GM19463 (cell line): ENCODE measurements at regions not wholly inside any gene's neighbourhood (a gene's known extent, or its start where the extent isn't known, plus 50 kb on each side); places are given as distances from the start of the nearest gene placed in this dataset.

Source experiments
- ATAC-seq: cut with Tn5 transposase; IDR thresholded peaks from one replicate; pipeline ENCODE4 v1.9.1; 2021; ENCODE audit warnings: mild to moderate bottlenecking, moderate library complexity; ENCODE audit not compliant: unreplicated experiment

DNA sequence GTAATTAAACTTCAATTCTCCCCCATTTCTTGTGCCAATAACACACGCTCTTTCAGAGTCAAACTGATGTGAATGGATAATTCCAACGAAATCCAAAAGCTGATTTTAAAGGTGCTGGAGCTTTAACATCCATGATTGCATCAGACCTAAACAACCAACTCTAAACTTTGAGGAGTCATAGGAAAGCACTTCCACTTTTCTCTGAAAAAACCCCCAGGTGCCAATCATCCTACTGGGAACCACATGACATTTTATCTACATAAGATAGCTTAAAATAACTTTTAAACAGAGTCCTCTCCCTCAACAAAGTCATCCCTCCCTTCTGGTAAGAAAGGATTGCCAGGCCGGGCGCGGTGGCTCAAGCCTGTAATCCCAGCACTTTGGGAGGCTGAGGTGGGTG is 167.7 kb upstream of the PDE10A start:
- ATAC-seq, result no peak

DNA sequence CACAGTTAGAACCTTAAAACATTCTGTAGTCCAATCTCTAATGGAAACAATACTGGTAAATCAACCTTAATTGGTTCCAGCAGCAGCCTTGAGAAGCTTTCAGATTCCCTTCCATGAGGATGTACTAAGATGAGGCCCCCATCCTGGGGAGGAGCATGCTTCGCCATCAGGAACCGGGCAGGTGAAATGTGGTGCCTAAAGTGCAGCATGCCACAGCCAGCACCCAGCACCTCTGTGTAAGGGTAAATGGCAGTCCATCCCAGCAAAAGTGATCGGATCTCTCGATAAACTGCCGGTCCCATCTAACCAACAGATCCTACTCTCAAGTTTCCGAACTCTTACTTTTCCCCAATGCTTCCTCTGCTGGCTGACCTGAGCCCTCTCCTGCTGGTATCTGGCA is 166.3 kb upstream of the PDE10A start:
- no peak for ATAC-seq

DNA sequence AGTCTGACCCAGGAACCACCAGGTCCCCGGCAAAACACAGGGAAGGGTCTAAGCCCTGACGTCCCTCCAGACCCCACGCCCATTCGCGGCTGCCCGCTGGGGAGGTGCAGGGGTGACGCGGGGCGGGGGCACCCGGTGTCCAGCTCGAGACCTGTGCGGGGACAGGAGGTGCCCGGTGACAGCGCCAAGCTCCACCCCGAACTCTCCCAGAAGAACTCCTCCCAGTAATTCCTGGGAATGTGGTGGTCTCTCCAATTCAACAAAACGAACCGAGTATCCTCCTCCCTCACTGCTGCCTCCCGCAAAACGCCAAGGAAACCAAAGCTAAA is 164.1 kb upstream of the PDE10A start:
- ATAC-seq, result no peak

DNA sequence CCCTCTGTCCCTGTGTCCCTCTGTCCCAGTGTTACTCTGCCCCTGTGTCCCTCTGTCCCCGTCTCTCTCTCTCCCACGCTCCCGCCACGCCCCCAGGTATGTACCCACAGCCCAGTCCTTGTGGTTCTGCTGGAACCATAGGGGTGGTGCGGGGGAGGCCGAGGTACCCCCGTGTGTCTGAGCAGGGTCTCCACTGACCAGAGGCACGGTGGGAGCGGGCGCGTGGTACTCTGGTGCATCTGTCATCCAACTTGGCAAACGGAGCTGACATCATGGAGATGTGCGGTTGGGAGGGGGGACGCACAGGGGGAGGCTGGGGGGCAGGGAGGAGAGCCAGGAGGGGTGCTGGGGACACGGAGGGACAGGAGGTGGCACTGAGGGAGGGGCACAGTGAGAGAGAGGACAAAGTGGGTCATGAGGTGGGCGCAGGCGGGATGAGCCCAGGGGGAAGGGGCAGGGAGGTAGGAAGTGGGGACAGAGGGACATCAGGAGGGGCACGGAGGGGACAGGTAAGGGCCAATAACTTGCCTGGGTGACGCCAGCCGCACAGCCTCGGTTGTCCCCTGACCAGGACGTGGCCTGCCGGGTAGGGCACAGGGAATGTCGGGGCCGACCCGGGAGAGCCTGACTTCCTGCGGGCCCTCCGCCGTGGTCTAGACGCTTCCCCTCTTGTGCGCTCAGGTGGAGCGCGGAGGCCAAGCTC is 163.6 kb upstream of the PDE10A start:
- no peak for ATAC-seq

DNA sequence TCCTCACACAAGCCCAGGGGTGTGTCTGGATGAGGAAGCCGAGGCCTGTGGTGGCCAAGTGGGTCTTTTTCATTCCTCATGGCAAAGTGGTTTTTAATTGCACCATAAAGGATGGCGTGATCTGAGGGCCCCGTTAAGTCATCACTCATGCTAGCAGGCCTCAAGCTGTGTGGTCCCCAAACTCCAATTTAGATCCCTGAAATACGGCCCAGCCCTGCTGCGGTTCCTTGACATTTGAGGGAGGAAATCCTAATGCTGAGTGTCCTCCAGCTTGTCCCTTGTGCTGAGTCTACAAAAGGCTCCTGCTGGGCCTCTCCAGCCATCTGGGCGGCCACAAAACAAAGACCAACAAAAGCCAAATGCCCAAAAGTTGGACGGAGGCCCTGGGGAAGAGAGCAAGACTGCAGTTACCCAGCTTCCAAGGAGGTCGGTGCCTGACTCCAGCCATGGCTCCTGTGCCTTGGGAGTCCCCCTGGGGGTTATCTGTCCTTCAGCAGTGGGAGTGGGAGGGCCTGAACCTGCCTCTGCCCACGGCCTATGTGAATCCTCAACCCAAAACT is 162.3 kb upstream of the PDE10A start:
- no peak for ATAC-seq

DNA sequence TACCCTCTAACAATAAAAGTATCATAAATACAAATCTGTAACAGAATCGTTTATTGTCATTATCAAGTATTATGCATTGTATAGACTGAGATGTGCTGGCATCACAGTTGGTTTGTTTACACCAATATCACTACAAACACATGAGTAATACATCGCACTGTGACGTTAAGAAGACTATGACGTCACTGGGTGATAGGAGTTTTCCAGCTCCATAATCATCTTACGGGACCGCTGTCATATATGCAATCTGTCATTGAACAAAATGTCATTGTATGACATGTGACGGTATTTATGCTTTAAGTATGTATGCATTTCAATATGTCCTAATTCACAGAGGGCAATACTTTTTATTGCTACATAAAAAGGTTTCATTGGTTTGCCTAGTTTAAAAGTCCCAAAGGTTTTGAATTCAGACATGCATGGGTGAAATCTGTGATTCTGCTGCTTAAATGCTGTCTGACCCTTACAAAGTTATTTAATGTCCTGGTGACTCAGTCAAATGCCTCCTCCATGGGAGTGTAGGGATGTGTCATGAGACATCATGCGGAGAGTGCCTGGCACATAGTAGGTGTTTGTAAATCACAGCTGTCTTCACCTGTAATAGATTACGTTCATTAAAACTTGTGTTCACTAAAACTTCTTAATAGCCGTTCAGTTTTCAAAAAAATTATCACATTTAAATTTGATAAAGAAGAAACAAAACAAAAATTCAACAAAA is 160.7 kb upstream of the PDE10A start:
- ATAC-seq, result no peak

DNA sequence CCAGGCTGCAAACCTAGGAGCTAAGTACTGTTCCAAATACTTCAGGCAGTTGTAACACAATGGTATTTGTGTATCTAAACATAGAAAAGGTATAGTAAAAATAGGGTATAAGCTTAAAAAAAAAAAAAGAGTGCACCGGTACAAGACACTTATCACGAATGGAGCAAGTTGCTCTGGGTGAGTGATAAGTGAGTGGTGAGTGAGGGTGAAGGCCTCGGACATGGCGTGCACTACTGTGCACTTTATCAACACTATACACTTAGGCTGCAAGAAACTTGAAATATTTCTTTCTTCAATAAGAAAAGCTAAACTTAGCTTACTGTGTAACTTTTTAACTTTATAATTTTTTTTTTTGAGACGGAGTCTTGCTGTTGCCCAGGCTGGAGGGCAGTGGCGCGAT is 159.5 kb upstream of the PDE10A start:
- ATAC-seq, result no peak

DNA sequence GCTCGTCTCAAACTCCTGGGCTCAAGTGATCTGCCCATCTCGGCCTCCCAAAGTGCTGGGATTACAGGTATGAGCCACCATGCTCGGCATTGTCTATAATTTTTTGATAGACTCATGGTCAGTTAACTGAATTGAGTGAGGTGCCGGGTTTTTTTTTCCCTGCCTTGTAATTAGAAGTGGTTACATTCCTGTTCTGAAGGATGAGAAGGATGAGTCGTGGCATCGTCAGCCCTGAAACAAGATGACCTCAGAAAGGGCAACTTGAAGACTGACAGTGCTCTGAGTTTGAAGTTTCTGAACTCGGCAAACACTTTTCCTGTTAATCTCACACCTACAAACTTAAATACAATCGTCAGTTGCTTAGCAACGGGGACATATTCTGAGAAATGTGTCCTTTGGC is 158.7 kb upstream of the PDE10A start:
- no peak for ATAC-seq

DNA sequence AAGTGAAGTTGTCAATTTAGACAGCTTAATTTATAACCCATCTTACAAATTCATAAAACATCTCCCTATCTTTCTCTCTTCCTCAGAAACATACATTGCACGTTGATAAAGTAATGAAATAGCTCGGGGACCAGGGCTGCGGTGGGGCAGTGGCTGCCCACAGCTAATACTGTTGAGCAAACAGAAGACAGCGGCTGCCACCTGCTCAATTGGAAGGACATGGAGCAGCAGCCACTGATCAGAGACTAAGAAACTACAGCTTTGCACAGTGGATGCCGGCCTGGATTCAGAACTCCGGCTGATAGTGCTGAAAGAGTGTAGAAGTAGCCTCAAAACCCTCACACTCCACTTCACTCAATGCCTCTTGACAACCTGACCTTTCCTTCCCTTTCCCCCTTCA is 157.9 kb upstream of the PDE10A start:
- ATAC-seq, result no peak

DNA sequence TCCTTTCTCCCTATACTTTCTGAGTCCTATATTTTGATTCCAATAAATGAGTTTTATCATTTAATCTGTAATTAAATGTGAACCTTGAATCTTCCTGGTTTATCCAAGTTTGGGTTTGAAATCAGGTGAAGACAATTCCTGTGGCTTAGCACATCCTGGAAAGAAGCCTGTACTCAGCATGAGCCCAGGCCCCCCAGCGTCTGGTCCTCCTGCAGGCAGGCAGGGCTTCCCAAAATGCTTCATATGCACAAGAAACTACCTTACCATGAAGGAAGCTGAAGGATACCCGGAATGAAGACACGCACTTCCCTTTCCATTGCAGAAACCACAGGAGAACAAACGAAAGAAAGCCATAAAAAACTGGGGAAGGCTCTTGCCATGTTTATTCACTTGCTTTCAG is 157.4 kb upstream of the PDE10A start:
- ATAC-seq, result no peak

DNA sequence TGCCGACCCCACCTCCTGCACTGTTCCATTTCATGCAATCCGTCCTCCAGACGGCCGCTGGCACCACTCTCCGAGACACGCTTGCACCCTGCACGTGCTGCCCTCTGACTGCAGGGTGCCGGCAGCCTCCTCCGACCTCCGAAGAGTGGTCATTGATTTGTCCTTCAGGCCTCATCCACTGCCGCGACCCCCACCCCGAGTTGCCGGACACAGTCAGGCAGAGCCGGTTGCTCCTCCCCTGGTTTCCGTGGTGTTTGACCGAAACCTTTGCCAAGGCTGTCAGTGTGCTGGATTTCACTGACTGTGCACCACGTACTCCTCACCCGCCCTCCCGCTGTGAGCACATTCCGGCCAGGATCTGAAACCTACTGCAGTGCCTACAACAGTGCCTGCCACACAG is 156.4 kb upstream of the PDE10A start:
- ATAC-seq, result no peak

DNA sequence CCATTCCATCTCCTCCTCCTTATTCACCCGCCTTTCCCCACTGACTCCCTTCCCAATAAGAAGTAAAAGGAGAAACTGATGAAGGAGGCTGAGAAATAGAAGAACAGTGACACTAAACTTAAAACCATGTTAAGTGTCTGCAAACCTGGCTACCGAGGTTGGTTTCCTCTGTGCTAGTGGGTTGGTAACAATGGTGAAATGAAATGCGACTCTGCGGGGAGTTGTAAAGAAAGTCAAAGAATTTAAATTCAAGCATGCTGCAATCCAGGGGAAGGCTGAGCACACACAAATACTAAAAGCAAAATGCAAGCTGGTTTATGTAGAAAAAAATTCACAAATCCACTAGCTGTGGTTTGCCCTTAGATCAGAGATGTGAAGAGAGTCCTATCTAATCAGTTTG is 155.2 kb upstream of the PDE10A start:
- ATAC-seq, result no peak

DNA sequence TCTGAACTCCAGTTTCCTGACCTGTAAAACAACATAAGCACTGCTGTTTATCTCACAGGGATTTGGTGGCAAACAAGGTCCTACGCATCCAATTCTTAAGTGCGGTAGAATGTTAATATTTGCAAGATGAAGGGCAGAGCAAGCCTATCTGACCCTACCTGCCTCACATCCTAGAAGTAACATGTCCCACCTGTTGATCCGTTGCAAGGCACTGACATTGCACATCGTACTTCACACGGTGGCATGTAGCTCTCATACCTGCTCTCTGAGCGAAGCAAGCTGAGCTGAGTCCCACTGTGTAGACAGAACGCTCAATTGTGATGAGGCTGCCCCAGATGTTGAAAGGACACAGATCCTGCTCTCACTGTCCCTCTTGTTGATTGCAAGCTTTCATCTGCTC is 154.7 kb upstream of the PDE10A start:
- ATAC-seq, result no peak

DNA sequence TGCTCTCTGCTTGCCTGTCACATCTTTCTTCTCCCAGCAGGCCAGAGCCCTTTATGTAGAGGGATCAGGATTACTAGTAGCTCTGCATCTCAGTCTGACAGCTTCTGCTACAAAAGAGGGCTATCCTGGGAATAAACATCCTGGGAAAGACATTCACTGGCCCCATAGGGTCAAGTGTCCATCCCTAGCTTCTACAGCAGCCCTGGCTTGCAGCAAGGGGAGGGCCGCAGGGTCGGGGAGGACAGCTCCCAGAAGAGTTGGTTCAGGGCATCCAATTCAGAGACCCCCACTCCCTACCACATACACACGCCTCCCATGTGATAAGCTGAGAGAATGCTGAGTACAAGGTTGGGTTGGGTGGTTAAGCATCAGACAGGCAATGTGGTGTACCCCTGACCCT is 154.1 kb upstream of the PDE10A start:
- no peak for ATAC-seq

DNA sequence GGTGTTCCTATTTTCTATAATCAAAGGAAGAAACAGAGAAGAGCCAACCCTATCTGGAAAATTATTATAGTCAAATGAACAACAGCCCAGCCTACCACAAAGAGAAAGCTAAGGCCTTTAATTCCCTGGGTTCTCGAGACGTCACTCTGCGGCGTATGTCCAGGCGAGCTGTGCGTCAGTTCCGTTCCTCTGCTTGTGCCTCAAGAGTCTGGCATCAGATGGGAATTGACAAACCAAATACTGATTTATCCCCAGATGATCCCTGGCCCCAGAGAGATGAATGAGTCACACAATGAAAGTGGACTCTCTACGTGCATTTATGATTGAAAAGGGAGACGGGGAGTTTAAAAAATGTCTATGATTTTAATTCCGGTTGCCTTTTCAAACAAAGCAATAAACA is 151.6 kb upstream of the PDE10A start:
- no peak for ATAC-seq

DNA sequence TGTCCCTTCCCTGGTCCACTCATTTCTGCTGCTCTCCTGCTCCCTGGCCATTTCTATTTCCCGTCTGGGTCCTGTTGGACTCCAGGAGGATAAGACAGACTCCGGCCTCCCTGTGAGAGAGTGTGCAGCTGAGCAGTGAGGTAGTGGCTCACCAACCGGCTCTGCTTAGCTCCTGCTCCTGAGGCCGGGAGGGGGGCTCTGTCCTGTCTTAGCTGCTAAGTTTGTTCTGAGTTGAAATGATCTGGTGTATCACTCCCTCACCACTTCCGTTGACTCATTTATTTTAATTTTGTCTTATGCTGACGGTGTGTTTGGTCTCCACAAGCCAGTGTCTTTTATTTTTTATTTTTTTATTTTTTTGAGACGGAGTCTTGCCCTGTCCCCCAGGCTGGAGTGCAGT is 148.5 kb upstream of the PDE10A start:
- ATAC-seq, result no peak

DNA sequence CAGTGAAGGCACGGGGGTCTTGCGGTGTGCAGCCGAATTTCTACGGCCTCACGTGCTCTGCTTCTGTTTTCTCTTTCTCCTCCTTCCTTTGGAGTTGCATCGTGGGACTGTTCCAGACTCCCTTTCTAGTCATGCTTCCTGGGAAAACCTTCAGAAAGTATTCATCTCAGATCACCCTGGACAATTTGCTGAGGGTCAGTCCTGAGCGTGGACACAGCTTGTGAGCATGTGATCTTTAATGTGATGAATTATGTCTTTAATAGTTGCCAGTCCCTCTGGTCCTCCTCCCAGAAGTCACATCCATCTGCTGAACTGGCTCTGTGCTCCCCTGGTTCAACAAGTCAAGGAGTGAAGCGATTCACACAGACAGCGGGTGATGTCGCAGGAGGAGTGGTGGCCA is 145.0 kb upstream of the PDE10A start:
- ATAC-seq, result no peak

DNA sequence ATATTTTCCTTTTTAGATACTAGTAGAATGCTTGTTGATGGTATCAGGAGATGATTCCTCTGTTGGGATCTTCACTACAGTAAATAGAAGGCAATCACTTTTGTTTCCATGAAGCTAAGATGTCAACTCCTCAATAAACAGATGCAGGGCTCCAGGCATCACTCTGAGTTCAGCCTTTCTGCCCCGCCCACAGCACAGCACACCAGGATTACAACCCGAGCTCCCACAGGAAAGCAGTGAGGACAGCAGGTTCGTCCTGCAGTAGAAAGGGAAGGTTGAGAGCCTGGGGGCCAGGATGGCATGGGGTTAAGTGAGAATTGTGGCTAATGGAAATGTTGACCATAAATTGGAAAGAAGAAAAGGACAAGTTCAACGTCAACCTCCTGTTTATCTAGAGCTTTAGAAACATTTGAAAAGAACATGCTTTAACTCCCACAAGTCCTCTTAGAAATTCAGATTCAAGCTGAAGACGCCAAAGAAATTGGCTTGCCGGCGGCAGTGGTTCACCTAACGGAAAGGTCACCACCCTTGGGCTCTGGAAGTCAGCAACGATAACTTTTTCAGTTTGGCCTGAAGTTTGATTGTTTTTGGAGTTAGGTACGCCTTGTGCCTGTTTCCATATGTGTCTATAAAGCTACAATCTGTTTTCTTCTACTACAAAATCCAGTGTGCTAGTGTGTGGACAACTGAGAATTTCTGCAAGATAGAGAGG is 144.4 kb upstream of the PDE10A start:
- ATAC-seq, result no peak

DNA sequence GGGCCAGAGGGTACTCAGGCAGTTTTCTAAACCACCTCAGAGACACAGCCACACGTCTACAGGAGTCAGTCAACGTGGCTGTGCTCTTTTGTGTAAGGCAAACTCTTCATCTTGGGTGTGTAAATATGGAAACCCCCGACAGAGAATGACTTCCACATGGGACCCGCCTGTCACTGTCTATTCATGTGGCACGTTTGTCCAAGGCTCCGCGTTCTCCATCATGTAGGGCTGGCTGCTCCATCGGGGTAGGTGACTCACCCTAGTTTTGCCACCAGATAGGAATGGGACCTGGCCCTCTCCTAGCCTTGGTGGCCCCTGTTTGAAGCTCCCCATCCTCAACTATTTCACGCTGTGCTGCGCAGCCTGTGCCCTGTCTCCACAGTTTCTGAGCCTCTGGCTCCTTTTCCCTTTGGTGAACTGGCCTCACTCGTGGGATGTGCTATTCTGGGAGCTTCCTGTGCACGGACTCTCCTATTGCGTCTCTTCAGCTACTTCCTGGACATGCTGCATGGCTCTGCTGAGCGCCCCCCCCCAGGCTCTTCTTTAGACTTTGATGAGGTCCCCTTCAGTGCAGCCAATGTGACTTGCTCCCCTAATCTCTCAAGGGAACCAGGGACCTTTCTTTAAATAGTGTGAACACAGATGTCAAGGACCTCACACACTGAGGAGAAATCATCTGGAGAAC is 143.2 kb upstream of the PDE10A start:
- ATAC-seq, result no peak

DNA sequence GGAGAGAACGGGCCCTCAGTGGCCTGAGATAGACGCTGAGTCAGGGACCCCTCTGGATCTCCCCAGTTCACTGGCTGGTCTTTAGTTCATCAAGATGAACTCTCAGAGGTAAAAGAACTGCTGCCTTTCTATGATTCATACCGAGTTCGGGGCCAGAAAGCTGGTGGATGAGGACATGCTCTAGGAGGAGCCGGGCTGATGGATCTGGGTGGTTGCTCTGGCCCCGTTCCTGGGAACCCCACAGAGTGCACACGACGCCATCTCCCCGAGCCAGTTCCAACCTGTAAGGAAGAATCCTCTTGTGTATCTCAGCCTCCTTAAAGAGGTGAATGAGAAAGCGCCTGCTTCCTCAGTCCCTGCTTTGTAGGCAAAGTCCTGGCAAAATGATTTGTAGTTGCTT is 142.6 kb upstream of the PDE10A start:
- ATAC-seq, result no peak

DNA sequence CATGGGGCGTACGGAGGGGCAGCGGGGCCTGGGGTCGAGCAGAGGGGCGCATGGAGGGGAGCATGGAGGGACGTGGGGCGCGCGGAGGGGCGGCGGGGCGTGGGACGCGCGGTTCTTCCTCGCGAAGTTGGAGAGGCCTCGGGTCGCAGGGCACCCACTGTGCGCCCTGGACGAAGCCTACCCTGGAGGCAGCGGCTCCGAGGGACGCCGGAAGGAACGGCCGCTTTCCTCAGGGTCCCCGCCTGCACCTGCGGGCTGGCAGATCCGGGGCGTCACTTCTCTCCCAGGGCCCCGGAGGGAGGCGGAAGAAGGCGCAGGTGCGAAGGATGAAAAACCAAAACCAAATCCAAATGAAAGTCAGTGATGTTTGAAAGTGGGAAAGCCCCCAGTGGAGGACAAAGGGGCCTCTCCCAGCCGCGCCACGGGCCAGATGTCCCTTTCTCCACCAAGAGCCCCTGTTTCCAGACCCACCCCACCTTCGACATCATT is 142.1 kb upstream of the PDE10A start:
- no peak for ATAC-seq
